GM12891 (cell line): ENCODE measurements at regions not wholly inside any gene's neighbourhood (a gene's known extent, or its start where the extent isn't known, plus 50 kb on each side); places are given as distances from the start of the nearest gene placed in this dataset.

ENCODE experiments used
- POLR2A ChIP-seq: IDR thresholded peaks from 2 replicates; pipeline ENCODE4 v1.6.1; 2011; ENCODE audit warnings: low read depth, low read length, control low read depth
- POLR2AphosphoS5 ChIP-seq: IDR thresholded peaks from 2 replicates; pipeline ENCODE4 v1.6.1; 2011; ENCODE audit warnings: low read depth, low read length, control low read depth
- SPI1 ChIP-seq: IDR thresholded peaks from 2 replicates; pipeline ENCODE4 v1.6.1; 2011; ENCODE audit warnings: low read depth, low read length, control low read depth
- TAF1 ChIP-seq: IDR thresholded peaks from 2 replicates; pipeline ENCODE4 v1.6.1; 2011; ENCODE audit warnings: low read depth, low read length, control low read depth

GRCh38 chr18:41144441-41144840 is 810.6 kb upstream of the PIK3C3 start:
- no peak for TF ChIP-seq POLR2AphosphoS5
- no peak for TF ChIP-seq POLR2A
- no peak for TF ChIP-seq SPI1
- TF ChIP-seq TAF1, result no peak
